HG02678 (cell line): ENCODE measurements at regions not wholly inside any gene's neighbourhood (a gene's known extent, or its start where the extent isn't known, plus 50 kb on each side); places are given as distances from the start of the nearest gene placed in this dataset.
"Not testable (repeated sequence)": the region's sequence is repeated elsewhere in the genome, so short reads cannot be mapped to it uniquely, and the experiment has no call there.

Source experiments
- ATAC-seq: cut with Tn5 transposase; IDR thresholded peaks from one replicate; pipeline ENCODE4 v1.9.1; 2021; ENCODE audit warnings: mild to moderate bottlenecking, moderate library complexity; ENCODE audit not compliant: unreplicated experiment

DNA sequence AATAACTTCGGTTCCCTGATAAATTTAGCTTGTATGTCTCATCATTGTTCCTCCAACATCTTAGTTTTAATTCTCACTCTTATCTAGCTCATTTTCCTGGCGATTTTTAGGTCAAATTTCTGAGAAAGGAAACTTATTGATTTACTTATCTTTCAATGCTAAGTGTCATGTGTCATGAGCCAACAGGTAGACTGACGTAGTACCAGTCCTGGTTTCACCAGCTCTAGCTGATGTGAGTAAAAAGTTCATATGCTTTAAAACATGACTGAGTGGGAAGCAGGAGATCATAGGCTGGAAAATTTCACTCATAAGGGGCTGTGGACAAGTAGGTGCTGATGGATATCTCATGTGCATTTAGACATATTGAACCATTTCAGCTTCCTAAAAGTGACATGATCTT is 441.7 kb upstream of the NR3C2 start:
- ATAC-seq = no peak

GRCh38 chr4:148883435-148883834 is 441.2 kb upstream of the NR3C2 start:
- ATAC-seq = no peak

DNA sequence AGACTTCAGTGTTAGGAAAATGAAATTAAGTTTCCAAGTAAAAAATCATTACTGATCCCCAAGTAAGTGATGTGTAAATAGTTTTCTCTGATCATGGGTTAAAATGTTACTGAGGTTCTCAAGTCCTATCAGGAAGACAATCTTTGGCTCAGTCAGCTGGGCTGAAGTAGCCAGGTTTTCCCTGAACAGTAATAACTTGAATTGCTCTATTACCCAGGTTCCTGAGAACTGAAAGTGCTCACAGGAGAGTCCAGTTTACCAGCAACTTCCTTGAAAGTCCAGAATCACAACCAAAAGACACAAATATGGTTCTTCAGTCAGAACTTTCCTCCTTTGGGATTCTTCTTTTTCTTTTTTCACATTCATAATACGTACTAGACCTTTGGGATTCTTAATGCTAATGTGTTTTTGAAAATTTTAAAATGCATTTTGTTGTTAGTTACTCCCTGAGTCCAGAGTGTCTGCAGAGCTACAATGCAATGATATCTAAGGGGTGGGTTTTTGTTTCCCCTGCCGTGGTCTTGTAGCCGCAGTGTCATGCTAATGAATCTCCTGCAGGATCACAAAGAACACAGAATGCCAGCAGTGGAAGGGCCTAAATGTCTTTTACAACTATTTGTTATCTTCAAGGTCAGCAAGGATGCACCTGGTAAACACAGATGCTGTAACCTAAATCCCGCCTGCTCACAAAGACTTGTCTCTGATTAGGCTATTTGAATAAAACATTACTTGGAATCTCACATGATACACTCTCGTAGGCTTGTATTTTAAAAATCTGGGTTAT is 439.8 kb upstream of the NR3C2 start:
- no peak for ATAC-seq

DNA sequence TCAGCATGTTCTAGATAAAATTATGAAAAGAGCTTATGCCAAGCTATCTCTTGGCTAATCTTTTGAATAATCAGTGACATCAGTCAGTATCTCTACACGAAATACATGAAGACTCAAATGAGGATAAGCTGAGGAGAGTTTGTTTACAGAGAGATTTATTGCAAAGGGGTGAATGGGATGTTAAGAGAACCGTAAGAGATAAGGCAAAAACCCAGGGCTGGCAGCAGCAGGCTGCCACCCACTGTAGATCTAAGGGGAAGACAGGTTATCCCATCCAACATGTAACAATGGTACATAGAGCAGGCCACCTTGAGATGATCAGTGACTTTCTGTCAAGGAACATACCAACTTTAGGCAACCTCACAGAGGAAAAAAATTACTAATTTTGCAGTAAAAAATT is 432.1 kb upstream of the NR3C2 start:
- no peak for ATAC-seq

- no peak for ATAC-seq
Observed at GRCh38 chr4:148868191-148868590, 426.0 kb upstream of the NR3C2 start.

DNA sequence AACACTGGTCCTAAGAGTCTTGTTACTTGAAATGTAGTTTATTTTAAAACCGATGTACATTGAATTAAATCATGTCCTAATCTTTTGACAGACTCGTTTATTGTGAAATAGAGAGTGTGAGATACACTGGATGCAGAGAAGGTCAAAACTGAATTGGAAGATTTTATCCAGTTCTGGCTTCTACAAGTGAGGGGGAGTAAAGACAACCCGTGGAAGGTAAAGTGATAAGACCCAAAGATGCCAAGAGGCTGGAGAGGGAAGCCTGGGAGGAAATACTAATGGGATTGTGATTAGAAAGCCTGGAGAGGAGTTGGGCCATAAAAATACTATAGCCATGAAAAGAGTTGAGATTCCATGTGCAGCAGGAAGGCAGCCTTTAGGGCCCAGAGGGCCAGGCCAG is 424.5 kb upstream of the NR3C2 start:
- ATAC-seq = no peak

DNA sequence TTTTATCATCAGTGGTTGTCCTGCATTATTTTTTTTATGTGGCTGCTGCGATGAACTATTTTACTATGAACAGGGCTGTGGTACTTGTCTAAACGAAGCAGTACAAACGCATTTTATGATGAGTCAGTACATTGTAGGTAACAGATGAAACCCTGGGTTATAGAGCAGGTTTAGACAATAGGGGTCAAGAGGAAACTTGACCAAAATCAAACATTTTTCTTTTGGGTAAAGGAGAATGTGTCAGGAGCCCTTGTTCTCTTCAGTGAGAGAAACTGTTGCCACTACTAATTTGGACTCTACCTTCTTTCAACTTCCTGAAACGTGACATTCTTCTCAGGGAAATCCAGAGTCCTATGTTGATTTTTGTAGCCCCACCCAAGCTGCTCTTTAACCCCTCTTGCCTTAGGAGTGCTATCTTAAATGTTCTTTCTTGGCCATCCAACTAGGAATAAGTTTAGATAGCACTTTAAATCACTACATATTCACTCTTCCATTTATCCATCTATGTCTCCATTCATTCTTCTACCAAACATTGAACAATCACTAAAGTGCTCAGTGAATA is 415.8 kb upstream of the NR3C2 start:
- ATAC-seq = no peak

- no peak for ATAC-seq
Observed at GRCh38 chr4:148857239-148857972, 415.2 kb upstream of the NR3C2 start.

- ATAC-seq = no peak
Observed at GRCh38 chr4:148854203-148854602, 412.0 kb upstream of the NR3C2 start.

DNA sequence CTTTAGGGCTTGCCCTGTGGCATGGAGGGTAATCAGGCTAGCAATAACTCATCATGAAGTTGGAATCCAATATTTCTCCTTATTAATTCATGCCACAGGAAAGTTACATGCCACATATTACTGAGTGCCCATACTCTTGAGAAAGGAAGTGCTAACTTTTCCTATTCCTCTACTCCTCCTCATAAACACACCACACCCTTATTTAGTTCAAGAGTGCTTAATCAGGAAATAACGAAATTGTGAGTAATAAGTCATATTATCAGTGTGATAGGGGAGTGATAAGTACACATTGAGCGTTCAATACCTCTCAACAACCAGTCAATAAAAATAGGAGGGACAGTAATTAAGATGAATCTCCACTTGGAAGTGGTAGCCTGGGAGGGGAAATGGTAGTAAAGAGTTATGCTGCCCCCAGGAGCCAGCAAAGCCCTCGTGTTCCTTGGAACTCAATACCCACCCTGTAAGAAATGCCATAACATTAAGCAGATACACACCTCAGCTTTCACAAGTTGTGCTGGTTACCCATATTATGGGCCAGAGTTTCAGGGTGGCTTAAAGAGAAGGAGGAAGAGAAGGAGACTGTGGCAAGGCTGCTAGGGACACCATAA is 410.0 kb upstream of the NR3C2 start:
- no peak for ATAC-seq

GRCh38 chr4:148850257-148850995 is 408.2 kb upstream of the NR3C2 start:
- no peak for ATAC-seq

- no peak for ATAC-seq
Observed at GRCh38 chr4:148849581-148849980, 407.4 kb upstream of the NR3C2 start.

- ATAC-seq = no peak
Observed at GRCh38 chr4:148847544-148848255, 405.5 kb upstream of the NR3C2 start.

- no peak for ATAC-seq
Observed at GRCh38 chr4:148845609-148846008, 403.4 kb upstream of the NR3C2 start.

DNA sequence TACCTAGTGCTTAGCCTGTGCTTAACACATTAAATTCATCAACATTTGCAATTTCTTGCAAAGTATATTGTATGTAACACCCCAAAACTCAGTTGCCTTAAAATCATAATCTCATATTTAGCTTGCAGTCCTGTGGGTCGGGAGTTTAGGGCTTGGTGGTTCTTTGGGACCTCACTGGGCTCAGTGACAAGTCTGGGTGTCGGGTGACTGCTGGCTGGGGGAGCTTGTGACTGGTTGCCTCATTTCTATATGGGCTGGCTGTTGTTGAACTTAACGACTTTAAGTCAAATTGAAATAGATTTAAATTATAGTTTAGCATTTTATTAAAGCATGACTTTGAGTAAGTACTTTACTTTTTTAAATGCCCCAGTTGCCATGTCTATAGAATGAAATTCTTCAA is 401.4 kb upstream of the NR3C2 start:
- ATAC-seq = no peak

DNA sequence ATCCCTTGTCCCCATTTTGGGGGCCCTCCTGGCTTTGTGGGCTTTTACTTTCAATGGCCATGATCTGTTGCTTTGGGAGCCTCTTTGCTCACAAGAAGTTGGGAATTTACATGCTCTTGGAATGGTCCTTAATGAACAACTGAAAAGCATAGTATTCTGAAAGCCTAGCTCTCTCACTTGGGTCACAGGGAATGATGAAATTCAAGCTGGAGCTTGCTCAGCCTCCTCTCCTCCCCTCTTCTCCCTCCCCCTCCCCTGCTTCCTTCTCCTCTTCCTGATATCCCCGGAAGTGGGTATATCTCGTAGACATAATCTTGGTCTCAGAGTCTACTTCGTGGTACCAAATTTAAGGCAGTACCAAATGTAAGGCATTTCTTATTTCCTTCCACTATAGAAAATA is 400.6 kb upstream of the NR3C2 start:
- no peak for ATAC-seq

DNA sequence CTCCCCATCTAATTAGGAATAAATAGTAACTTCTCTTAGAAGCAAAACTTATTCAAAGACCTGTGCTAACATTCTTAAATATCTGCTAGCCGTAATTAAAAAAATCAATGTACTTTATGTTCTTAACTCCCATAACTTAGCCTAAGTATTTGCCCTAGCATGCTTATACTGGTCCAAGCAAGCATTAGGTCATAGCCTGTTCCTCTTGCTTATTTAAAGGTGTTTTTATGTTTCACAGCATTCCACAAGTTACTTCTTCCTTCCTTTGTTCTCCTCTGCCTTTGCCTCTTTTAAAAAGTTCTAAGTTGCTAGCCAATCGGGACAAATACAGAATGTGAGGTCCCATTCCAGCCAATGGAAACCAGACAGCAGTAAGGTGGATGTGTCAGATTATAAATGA is 395.4 kb upstream of the NR3C2 start:
- not testable (repeated sequence) for ATAC-seq

DNA sequence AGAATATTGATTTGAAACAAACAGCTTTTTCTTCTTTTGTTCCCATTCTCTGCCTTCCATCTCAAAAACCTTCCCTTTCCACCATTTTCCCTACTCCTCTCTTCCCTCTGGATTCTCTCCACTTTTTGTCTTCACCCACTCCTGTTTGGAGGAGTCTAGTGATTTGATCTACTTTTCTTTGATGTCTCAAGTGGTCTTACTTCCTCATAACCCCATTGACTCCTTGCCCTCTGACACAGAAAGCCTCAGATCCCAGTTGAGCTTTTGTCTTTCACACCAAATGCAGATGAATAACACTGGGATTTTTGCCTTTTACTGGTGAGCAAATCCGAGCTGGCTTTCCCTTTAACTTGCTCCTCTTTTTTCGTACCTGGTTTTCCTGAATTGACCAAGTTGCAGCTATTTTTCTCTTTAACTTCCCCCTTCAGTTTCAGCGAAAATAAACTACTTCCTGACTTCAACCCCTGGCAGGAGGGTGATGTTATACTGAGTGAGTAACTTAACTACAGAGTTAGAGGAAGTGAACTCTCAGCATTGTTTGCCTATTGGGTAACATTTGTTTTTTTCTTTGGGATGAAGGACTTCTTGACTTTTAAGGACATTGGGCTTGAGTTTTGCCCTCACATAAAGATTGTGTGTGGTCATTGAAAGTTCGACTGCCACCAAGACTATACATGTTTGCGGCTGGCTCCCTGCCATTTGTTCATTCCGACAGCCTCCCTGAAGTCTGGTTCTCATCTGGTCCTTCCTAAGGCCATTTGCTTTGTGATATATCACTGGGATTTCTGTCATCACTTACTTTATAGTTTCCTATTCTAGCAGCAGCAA is 392.8 kb upstream of the NR3C2 start:
- peak; percentile 59 for ATAC-seq

DNA sequence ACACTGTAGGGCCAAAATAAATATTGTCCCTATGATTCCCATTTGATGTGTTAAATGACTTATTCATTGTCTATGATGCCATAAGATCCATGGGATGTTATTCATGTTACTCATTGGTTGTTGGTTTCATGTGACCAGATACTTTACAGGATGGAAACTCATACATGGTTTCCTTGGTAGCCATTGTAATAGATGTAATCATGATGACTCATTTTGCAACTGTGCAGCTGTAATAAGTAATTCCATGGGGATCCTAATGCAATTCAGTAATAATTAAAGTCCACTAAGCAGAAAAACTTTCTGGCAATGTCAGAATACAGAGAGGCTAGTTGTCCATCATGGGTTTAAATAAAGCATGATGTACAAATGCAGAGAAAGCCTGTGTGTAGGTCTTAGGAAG is 389.7 kb upstream of the NR3C2 start:
- ATAC-seq = no peak

- no peak for ATAC-seq
Observed at GRCh38 chr4:148828291-148828690, 386.1 kb upstream of the NR3C2 start.
